Right cardiac atrium (tissue), 5 donors: ENCODE measurements at regions not wholly inside any gene's neighbourhood (a gene's known extent, or its start where the extent isn't known, plus 50 kb on each side); places are given as distances from the start of the nearest gene placed in this dataset.

Experiments used
- ATAC-seq, 2 donors: fragments of 200-7000 bp; cut with Tn5 transposase; one replicate each; pipeline versions ENCODE4 v1.8.0 to v1.9.1; 2020; ENCODE audit warnings: moderate library complexity in 2 of 2, mild to moderate bottlenecking in 1 of 2
- DNase-seq, 3 donors: peaks; one replicate each; pipeline ENCODE4 v3.0.0-alpha.2; 2020
- H3K27ac ChIP-seq: one replicate; pipeline ENCODE4 v1.5.1; 2013; ENCODE audit warnings: mild to moderate bottlenecking, low read length, control low read depth, moderate library complexity
- H3K27me3 ChIP-seq: one replicate; pipeline ENCODE4 v1.6.1; 2013; ENCODE audit not compliant: control insufficient read depth, insufficient read depth
- H3K4me1 ChIP-seq: one replicate; pipeline ENCODE4 v1.6.1; 2013; ENCODE audit warnings: low read length; ENCODE audit not compliant: control insufficient read depth, insufficient read depth
- H3K4me3 ChIP-seq: one replicate; pipeline ENCODE4 v1.5.1; 2013; ENCODE audit warnings: low read length, control low read depth
- H3K9me3 ChIP-seq: one replicate; pipeline ENCODE4 v1.6.1; 2013; ENCODE audit warnings: low read length; ENCODE audit not compliant: control insufficient read depth
- WGBS: extraction: QIAGEN DNeasy Blood & Tissue Kit; methylation state at CpG from one replicate; pipeline ENCODE4 v1.1.7; 2013; 5-methylcytosine and 5-hydroxymethylcytosine counted together
- intact Hi-C, 4 donors: fragments of 100-400 bp; cut with DNase I; formaldehyde crosslinking; loops; one replicate each; pipeline versions ENCODE4 v1.11.0 to v1.14.0; 2022 to 2023
- donor health status: healthy with polysubstance abuse.
- donor health status: DM: no; HTN: yes; CAD: no.
- donor health status: DM: no; HTN: no; CAD: no.
- donor health status: DM: no; HTN: yes; CAD: no; lungs with severe emphysema.
- donor health status: DM: yes; HTN: yes; CAD: no.

- DNase-seq (no peak), ATAC-seq (no peak)
- Histone ChIP-seq H3K4me1 (no peaks in the 10 kb centered on the region), H3K9me3 (no peaks in the 10 kb centered on the region), H3K27me3 (no peaks in the 10 kb centered on the region), H3K4me3 (no peak overlapping the region), H3K27ac (no peak overlapping the region)
- intact Hi-C loops, result no loop called here
Observed at GRCh38 chr10:90604636-90605035, 253.2 kb downstream of the HTR7 start.

- no peaks in the 10 kb centered on the region for H3K27me3 ChIP-seq
- 64% methylated on average over 3 of the region's 3 CpGs for WGBS
- H3K4me1 ChIP-seq, result no peaks in the 10 kb centered on the region
- no peak for DNase-seq
- H3K9me3 ChIP-seq, result no peaks in the 10 kb centered on the region
- no peak for ATAC-seq
- intact Hi-C loops, result no loop called here
- H3K4me3 ChIP-seq, result no peak overlapping the region
- no peak overlapping the region for H3K27ac ChIP-seq
Observed at GRCh38 chr10:90605506-90605905, 252.3 kb downstream of the HTR7 start.

GRCh38 chr10:90612276-90612675, 245.6 kb downstream of the HTR7 start:
- 62% methylated on average over 3 of the region's 3 CpGs for WGBS
- no peaks in the 10 kb centered on the region for H3K4me1 ChIP-seq
- intact Hi-C loops, result no loop called here
- ATAC-seq, result no peak
- H3K27ac ChIP-seq, result no peak overlapping the region
- no peaks in the 10 kb centered on the region for H3K9me3 ChIP-seq
- DNase-seq, result no peak
- H3K4me3 ChIP-seq, result no peak overlapping the region
- H3K27me3 ChIP-seq, result no peaks in the 10 kb centered on the region

GRCh38 chr10:90614631-90615030, 243.2 kb downstream of the HTR7 start:
- Histone ChIP-seq H3K4me3 (no peak overlapping the region), H3K4me1 (no peaks in the 10 kb centered on the region), H3K27ac (no peak overlapping the region), H3K27me3 (no peaks in the 10 kb centered on the region), H3K9me3 (no peaks in the 10 kb centered on the region)
- intact Hi-C loops, result no loop called here
- ATAC-seq (no peak), DNase-seq (no peak)
- 69% methylated on average over 1 of the region's 1 CpG for WGBS

GRCh38 chr10:90621577-90621976, 236.3 kb downstream of the HTR7 start:
- no peaks in the 10 kb centered on the region for H3K4me1 ChIP-seq
- intact Hi-C loops, result no loop called here
- DNase-seq (no peak), ATAC-seq (no peak)
- H3K9me3 ChIP-seq, result no peaks in the 10 kb centered on the region
- H3K27ac ChIP-seq, result no peak overlapping the region
- H3K4me3 ChIP-seq, result no peak overlapping the region
- WGBS, result 21% methylated on average over 2 of the region's 2 CpGs
- H3K27me3 ChIP-seq, result no peaks in the 10 kb centered on the region

- ATAC-seq, result no peak
- Histone ChIP-seq H3K27me3 (no peaks in the 10 kb centered on the region), H3K9me3 (no peaks in the 10 kb centered on the region), H3K4me1 (no peaks in the 10 kb centered on the region), H3K4me3 (no peak overlapping the region), H3K27ac (no peak overlapping the region)
- intact Hi-C loops, result no loop called here
- 63% methylated on average over 2 of the region's 2 CpGs for WGBS
- no peak for DNase-seq
Observed at GRCh38 chr10:90635111-90635765, 222.6 kb downstream of the HTR7 start.

- intact Hi-C loops, result no loop called here
- ATAC-seq, result no peak
- Histone ChIP-seq H3K4me1 (no peaks in the 10 kb centered on the region), H3K27me3 (no peaks in the 10 kb centered on the region), H3K4me3 (no peak overlapping the region), H3K9me3 (no peaks in the 10 kb centered on the region), H3K27ac (no peak overlapping the region)
- WGBS, result 68% methylated on average over 2 of the region's 2 CpGs
- peak in 1 of 3 donors; percentile 37 for DNase-seq
Observed at GRCh38 chr10:90640756-90641155, 217.1 kb downstream of the HTR7 start.

- 55% methylated on average over 4 of the region's 4 CpGs for WGBS
- intact Hi-C loops, result no loop called here
- H3K4me1 ChIP-seq, result no peaks in the 10 kb centered on the region
- ATAC-seq, result no peak
- no peaks in the 10 kb centered on the region for H3K27me3 ChIP-seq
- peak overlapping the region; percentile 10 for H3K4me3 ChIP-seq
- no peak for DNase-seq
- no peak overlapping the region for H3K27ac ChIP-seq
- no peaks in the 10 kb centered on the region for H3K9me3 ChIP-seq
Observed at GRCh38 chr10:90641731-90642130, 216.1 kb downstream of the HTR7 start.

- ATAC-seq, result peak; percentile 63 to 78
- Histone ChIP-seq H3K4me1 (no peaks in the 10 kb centered on the region), H3K4me3 (peak overlapping the region; percentile 10), H3K27ac (no peak overlapping the region), H3K9me3 (no peaks in the 10 kb centered on the region), H3K27me3 (no peaks in the 10 kb centered on the region)
- no peak for DNase-seq
- WGBS, result 34% methylated on average over 3 of the region's 3 CpGs
- intact Hi-C loops, result no loop called here
Observed at GRCh38 chr10:90642136-90642535, 215.7 kb downstream of the HTR7 start.

GRCh38 chr10:90642650-90643049, 215.2 kb downstream of the HTR7 start:
- WGBS, result 25% methylated on average over 4 of the region's 4 CpGs
- H3K27ac ChIP-seq, result no peak overlapping the region
- no peaks in the 10 kb centered on the region for H3K4me1 ChIP-seq
- intact Hi-C loops, result no loop called here
- H3K9me3 ChIP-seq, result no peaks in the 10 kb centered on the region
- H3K27me3 ChIP-seq, result no peaks in the 10 kb centered on the region
- no peak overlapping the region for H3K4me3 ChIP-seq
- DNase-seq (no peak), ATAC-seq (no peak)

- WGBS, result 61% methylated on average over 3 of the region's 3 CpGs
- no peaks in the 10 kb centered on the region for H3K4me1 ChIP-seq
- no peaks in the 10 kb centered on the region for H3K27me3 ChIP-seq
- DNase-seq (no peak), ATAC-seq (no peak)
- intact Hi-C loops, result no loop called here
- no peaks in the 10 kb centered on the region for H3K9me3 ChIP-seq
- no peak overlapping the region for H3K27ac ChIP-seq
- H3K4me3 ChIP-seq, result no peak overlapping the region
Observed at GRCh38 chr10:90644165-90644564, 213.7 kb downstream of the HTR7 start.

GRCh38 chr10:90650858-90651257, 207.0 kb downstream of the HTR7 start:
- Histone ChIP-seq H3K9me3 (no peaks in the 10 kb centered on the region), H3K4me3 (no peak overlapping the region), H3K27ac (no peak overlapping the region), H3K4me1 (no peaks in the 10 kb centered on the region), H3K27me3 (no peaks in the 10 kb centered on the region)
- WGBS, result 25% methylated on average over 2 of the region's 2 CpGs
- ATAC-seq (peak in 1 of 2 donors; percentile 68), DNase-seq (no peak)
- intact Hi-C loops, result no loop called here
